ELR (cell line): ENCODE measurements at regions not wholly inside any gene's neighbourhood (a gene's known extent, or its start where the extent isn't known, plus 50 kb on each side); places are given as distances from the start of the nearest gene placed in this dataset.
"Not testable (repeated sequence)": the region's sequence is repeated elsewhere in the genome, so short reads cannot be mapped to it uniquely, and the experiment has no call there.

Experiments used
- DNase-seq: peaks from one replicate; pipeline ENCODE4 v3.0.0-alpha.2; 2015; ENCODE audit warnings: low read depth

DNA sequence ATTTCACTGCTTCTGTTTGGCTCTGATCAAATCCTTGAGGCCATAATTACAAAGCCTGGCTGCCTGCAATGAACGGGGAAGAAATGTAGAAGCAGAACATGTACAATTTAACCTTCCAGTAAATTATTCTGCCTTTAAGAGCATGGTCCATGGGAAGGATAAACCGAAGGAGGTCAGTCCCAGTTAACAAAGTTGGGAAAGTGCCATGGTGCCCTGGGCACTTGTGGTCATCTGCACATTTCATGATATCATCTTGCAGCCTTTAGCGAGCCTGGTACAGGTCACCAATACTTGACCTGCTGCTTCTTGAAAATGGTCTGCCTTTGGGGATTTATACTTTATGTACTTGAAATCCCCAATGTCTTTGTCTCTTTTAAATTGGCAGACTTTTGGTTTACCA lies 175.9 kb upstream of the KITLG start:
- no peak for DNase-seq

DNA sequence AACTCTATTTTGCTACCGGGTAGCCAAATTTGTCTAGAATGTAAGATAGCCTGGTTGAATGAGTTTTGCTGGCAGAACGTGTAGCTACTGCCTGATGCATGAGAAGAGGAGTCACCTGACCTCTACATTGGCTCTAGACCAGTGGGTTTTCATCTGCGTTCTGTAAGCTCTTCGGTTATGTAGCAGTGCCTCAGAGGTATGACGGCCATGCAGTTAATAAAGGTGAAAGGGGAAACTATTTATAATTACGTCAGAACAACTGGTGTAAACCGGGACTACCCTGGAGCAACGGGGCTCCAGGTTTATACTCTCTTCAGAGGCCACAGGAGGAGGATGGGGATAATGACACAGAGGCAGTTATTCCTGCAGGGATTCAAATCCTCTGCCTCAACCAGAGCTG lies 173.4 kb upstream of the KITLG start:
- DNase-seq = no peak

DNA sequence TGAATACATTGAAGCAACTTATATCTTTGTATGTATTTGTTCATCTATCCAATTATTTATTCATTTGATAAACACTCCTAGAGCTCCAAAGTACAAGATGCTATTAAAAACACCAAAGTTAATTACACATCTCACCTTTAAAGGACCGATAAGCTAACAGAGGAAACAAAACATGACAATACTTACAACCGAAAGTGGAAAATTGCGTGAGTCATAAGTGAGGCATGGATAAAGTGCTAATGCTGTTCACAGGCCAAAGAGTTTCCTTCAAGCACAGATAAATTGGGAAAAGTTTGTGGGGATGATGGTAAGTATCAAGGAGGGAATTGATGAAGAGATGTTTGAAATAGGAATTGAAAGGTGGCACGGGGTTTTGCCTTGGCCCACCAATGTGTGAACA lies 172.8 kb upstream of the KITLG start:
- DNase-seq = peak; percentile 35

DNA sequence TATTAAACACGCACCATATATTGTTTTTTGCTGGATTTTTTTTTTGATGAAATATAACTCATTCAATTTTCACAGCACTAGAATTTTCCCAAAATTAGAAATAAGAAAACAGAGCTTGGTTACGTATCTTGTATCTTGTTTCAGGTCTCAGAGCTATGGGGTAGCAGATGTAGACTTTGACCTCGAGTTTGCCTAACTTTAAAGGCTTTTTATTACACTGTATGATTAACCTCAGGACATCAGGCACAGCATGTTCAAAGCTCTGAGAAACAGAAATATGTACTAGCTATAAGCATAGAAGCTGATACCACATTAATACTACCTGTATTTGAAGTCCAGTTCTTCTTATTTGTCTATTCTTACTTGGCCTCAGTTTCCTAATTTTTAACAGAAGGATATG lies 171.9 kb upstream of the KITLG start:
- DNase-seq = no peak

DNA sequence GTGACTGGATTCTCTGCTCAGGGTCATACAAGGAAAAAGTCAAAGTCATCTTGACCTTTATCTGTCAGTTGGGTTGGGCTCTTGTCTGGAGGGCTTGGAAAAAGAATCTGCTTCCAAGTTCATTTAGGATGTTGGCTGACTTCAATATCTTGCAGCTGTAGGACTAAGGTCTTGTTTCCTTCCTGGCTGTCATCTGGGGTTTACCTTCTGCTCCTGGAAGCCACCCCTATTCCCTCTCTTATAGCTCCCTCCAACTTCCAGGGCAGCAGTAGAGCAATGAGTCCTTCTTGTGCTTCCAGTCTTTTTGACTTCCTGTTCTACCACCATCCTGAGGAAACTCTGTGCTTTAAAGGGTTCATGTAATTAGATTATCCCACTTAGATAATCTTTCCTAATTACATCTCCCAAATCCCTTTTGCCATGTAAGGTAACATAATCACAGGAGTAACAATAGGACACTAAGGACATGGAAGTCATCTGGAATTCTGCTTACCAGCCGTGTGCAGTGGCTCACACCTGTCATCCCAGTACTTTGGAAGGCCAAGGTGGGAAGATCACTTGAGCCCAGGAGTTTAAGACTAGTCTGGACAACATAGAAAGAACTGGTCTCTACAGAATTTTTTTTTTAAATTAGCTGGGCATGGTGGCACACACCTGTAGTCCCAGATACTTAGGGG lies 170.7 kb upstream of the KITLG start:
- no peak for DNase-seq

DNA sequence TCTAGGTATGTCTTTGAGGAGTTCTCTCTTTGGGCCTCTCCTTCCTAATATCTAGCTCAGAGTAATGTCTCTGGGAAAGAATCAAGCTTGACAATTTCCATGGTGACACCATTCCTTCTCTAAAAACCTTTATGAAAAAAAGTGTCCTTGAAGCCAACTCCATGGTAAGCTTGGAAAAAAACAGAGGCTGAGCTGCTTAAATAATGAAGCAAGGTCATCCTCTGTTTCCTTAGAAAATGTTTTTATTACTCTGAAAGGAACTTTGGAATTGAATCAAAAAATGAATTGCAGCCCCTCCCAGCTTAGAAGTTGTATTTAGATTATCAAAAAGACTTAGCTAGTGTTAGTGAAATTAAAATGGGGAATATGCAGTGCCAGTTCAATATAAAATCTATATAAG lies 166.1 kb upstream of the KITLG start:
- no peak for DNase-seq

DNA sequence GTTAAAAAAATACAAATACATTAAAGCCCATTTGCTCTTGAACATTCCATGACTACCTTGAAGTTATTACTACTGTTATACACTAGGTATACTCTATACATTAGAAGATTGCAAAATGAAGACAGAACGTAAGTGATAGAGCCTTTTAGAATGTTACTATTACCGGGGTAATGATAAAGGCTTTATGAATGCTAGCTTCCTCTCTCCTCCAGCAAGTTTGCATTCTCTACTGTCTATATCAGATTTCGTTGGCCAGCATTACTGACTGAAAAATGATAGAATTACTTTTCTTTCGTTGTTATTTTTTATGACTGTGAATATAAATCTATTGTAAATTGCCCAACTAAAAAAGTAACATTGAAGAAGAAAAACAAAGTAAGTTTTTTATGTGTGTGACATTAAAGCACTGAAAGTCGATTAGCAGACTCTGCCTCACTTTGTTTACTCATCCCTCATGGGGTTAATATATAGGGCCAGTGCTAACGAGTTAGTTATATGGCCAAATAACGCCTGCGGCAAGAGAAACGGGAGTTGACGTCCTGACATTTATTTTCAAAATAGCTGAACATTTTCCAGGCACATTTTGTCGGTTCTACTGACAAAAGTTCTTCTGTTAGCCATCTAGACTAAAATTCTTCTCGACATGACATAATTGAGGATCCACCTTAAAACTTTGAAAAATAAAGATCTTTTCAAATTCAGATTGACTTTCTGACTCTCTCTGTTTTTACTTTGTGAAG lies 163.8 kb upstream of the KITLG start:
- no peak for DNase-seq

DNA sequence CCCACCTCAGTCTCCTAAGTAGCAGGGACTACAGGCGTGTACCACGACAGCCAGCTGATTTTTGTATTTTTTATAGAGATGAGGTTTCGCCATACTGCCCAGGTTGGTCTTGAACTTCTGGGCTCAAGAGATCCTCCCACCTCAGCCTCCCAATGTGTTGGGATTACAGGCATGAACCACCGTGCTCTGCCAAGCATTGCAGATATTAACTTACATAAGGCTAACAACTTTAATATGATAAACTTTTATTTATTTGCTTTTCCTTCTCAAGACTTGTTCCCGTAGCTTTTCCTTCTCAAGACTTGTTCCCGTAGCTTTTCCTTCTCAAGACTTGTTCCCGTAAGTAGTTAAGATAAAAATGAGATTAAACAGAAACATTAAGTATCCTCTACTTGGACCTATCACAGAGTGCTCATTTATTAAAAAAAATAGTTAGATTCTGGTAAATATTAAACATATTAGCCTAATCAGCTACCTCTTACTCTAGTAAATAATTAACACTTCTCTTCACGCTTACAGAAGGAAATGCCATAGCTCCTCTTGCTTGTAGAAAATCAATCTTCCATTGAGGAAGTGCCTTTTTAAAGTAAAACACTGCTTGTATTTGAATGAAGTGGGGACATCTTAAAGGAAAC lies 157.7 kb upstream of the KITLG start:
- DNase-seq = no peak

DNA sequence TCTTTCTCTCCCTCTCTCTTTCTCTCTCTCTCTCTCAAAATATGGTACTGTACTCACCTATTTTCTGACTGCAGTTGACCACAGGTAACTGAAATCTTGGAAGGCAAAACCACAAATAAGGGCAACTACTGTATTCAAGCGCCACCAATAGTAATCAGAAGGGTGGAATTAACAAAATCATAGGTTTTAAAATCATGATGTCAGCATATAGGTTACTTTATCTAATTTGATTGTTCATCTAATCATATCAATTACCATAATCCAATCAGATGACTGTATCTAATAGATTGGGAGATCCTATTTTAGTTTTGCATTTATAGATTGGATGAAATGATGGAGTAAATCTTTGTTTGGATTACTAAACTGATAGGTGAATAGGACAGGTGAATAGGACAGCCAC lies 155.8 kb upstream of the KITLG start:
- no peak for DNase-seq

DNA sequence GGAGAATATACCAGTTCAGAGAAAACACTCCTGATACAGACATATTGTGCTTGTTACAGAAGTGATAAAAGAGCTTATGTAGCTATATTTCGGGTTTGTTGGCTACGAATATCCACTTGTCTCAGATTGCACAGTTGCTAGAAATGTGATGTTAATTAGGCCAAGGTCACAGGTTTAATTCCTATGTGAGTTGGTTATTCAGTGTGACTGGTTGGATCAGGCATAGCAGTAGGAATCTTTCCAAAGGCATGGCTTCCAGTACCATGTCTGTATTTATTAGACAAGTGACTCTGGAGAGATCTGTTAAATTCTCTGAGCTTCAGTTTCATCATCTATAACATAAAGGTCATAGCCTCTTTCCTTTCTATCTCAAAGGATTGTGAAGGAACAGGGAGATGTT lies 152.7 kb upstream of the KITLG start:
- no peak for DNase-seq

DNA sequence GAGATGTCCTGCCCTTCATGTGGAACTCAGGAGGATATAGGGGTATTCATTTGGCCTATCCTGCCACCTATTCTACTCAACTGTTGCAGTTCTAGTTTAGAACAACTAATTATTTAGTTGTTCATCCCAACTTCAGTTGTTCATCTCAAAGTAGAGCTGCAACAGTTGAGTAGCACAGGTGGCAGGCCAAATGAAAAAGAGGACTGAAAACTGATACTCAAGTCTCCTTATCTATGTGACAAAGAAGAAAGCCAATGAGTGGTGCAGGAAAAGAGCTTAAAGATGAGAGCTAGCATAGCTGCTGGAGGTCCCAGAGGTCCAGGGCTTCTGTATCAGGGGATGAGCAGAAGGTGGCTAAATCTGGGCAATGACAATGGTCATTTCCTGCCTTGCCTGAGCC lies 148.9 kb upstream of the KITLG start:
- DNase-seq = no peak

DNA sequence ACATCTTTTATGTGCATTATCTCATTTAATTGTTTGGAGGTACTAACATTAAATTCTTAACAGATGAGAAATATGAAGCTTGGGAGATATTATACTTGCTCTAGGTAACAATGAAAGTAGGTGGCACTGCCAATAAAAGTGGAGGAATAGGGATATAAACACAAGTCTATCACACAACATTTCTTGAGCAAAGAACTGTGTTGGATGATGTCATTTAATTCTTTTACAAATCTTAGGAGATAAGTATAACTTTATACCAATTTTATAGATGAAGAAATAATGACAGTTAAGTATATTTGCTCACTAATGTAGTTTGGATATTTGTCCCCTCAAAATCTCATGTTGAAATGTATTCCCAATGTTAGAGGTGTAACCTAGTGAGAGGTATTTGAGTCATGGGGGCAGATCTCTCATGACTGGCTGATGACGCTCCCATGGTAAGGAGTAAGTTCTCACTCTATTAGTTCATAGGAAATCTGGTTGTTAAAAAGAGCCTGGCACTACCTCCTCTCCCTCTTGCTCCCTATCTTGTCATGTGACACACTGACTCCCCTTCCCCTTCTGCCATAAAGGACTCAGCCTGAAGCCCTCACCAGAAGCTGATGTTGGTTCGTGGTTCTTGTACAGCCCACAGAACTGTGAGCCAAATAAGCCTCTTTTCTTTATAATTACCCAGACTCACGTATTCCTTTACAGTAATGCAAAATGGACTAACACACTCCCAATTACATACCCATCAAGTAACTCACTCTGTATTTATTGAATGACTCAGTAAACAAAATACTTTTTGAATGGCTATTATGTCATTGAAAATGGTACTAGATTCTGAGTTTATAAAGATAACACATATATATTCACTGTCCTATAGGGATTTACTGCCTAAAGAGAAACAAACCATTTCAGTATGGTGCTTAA lies 146.8 kb upstream of the KITLG start:
- DNase-seq = peak; percentile 81

DNA sequence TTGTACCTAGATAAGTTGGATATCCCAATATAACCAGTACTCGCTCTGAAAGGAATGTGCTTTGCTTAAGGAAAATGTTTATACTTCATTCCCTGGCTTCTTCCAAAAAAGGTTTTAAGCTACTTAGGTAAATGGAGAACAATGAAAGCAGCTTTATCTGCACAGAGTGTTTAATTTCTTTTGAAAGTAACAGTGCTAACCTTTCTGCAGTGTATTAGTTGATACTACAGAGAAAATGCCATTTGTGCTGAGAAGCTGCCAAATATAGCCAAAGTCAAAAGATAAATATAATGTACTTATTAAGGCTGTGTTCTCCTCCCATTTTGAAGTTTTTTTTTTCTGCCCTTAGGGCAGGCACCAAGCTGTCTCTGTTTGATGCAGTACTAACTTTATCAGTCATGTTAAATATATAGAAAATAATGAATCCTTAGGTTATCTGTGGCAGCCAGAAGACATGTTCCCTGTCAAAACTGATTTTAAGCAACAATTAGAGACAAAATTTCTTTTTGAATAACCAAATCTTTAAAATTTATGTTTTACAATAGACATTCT lies 145.4 kb upstream of the KITLG start:
- DNase-seq = no peak

DNA sequence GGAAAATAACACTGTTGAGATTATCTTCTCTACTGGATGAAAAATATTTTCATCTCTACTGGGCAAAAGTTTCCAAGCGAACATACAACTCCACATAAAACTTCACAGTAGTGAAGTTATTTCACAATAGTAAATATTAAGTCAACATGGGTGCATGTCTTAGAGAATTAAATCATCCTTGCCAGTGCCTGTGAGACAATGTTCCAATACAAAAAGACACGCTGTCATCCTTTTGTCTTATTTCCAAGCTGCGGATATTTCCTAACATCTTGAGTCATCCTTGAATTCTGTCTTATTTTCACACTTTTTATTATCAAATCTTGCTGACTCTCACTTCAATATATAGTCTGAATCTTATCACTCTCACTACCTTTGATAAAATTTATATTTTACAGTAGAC lies 142.9 kb upstream of the KITLG start:
- DNase-seq = peak; percentile 42

DNA sequence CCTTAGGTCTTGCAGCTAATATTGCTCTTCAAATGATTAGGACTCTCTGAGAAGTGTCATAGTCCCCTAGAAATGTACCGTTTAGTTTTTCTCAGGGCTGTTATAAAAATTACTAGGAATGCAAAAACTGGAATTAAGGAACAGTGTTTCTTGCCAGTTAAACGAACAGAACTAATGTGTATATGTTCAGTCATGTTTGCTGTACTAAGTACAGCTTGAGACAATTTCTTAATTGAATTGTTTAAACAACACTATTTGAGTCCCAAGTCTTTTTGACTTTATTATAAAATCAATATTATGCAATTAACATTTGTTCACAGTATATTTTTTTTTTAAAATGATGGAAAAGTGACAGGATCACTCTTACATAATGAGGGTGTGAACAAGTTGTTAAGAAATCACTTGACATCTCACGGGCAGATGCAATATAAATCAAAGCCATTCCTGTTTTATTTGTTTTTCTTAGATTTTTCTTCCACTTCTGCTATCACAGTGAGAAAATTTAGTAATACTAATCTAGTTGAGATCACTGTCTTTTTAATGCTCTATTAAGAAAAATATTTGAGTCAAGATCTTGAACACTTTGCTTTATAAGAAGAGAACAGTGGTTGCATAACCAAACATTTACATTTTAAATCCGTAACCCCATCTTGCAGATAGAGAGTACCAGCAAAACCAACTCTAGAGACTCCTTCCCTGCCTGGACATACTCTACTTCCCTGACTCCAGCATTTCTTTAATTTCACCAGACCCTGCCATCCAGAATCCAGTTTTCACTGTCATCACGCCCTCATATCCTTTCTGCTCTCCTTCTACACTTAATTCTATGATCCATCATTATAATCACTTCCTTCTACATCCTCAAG lies 140.7 kb upstream of the KITLG start:
- DNase-seq = no peak

DNA sequence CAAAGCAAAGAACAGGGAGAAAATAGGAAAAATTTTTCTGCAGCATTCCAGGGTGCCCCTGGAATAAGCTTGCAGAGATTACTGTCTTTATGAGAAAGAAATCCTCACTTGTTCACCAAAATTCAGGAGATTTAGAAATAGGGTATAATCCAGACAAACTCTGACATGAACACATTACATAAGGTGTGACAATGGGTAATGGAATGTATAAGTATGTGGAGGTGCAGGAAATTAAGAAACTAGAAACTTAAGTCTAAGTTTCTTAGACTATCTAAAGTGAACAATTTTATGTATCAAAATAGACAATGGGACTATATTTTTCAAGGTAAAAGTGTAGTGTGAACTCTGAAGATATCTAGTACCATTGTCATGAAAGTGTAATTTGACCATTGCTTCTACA lies 140.0 kb upstream of the KITLG start:
- DNase-seq = no peak

DNA sequence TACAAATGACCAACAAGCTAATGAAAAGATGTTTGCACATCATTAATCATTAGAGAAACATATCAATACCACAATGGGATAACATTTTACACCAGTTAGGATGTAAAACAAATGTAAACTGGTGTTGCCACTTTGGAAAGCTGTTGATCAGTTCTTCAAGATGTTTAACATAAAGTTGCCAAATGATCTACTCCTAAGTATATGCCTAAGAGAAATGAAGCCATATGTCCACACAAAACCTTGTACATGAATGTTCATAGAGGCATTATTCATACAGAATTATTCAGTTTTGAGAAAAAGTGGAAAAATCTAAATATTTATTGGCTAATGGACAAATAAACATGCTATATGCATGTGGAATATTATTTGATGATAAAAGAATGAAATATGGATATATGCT lies 136.9 kb upstream of the KITLG start:
- DNase-seq = no peak

DNA sequence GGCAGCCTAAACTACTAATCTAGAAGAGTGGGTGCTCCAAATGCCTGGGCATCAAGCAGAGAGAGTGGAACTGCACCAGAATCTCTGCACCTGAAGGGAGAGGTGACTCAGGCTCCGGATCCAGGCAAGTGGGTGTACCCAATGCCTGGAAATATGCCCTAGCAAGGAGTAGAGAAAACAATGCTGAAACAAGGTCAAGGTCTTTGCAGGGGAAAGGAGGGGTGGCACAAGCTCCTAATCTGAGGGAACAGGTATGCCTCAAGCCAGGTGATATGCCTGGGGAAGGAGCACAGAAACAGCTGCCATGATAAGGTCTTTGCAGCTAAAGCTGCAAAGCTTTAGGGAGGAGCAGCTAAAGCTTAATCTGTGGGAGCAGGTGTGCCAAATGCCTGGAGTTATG lies 136.0 kb upstream of the KITLG start:
- no peak for DNase-seq

DNA sequence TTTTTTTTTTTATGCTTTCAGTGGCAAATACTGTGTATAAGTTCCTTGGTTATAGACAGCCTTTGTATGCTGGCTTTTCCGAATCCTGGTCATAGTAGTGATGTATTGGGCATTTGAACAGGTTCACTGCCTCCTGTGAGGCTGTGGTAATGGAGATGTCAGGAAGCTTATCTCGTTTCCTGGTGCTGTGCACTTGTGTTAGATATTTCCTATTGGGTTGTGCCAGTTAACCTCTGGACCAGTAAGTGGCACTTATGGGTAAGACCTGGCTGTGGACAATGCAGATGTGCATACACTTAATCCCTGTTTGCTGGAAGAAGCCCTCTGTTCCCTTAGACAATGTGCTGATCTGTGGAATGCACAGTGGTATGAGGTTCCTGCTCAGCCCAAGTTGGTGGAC lies 135.4 kb upstream of the KITLG start:
- DNase-seq = no peak

DNA sequence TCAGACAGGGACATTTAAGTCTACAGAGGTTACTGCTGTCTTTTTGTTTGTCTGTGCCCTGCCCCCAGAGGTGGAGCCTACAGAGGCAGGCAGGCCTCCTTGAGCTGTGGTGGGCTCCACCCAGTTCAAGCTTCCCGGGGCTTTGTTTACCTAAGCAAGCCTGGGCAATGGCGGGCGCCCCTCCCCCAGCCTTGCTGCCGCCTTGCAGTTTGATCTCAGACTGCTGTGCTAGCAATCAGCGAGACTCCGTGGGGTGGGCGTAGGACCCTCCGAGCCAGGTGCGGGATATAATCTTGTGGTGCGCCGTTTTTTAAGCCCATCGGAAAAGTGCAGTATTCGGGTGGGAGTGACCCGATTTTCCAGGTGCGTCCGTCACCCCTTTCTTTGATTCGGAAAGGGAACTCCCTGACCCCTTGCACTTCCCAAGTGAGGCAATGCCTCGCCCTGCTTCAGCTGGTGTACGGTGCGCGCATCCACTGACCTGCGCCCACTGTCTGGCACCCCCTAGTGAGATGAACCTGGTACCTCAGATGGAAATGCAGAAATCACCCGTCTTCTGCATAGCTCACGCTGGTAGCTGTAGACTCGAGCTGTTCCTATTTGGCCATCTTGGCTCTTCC lies 134.1 kb upstream of the KITLG start:
- not testable (repeated sequence) for DNase-seq

DNA sequence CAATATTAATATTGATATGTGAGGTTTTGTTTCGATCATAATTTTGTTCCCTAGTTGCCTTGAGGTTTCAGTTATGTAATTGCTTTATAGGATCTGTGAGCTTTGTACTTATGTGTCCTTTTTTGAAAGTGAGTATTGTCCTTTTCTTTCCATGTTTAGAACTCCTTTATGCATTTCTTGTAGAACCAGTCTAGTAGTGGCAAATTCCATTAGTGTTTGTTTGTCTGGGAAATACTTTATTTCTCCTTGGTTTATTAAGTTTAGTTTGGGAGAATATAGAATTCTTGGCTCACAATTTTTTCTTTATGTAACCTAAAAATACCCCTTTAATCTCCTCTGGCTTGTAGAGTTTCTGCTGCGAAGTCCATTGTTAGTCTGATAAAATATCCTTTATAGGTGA lies 127.5 kb upstream of the KITLG start:
- no peak for DNase-seq
